ENCODE measurements at regions not wholly inside any gene's neighbourhood (a gene's known extent, or its start where the extent isn't known, plus 50 kb on each side); places are given as distances from the start of the nearest gene placed in this dataset.

DNA sequence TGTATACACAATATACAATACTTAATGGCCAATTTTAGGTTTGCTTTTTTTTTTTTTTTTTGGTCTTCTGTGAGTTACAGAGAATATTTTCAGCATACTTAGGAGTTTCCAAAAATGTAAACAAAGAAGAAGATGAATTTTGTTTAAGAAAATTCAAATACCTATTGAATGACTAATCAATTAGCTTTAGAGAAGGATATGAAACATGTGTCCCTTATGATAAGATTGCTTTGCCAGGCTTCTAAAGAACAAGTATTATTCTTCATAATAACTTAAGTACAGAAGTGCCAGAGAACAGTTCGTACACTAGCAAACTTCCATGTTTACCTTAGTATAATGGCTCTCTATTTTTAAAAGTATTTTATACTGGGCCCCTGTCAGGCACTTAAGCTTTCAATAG lies 1191.0 kb upstream of the NCAM2 start:
- no peak for DNase-seq
- H3K36me3 ChIP-seq = no peaks in the 10 kb centered on the region
- no peaks in the 10 kb centered on the region for H3K4me1 ChIP-seq
- ATAC-seq (ENCODE audit: low FRiP score in 2 of 2) = no peak
- no peaks in the 10 kb centered on the region for H3K9me3 ChIP-seq
- no peak overlapping the region for H3K4me3 ChIP-seq
- no peaks in the 10 kb centered on the region for H3K27me3 ChIP-seq
- H3K27ac ChIP-seq = no peak overlapping the region
- 24 to 29% methylated on average over 1 of the region's 1 CpG for WGBS, 2 donors
- TF ChIP-seq POLR2AphosphoS5 (IDR thresholded peaks at IDR 0.05) (no peak), EP300 (IDR thresholded peaks at IDR 0.05) (no peak), POLR2A (IDR thresholded peaks at IDR 0.05) (no peak)
- TF ChIP-seq, protein P1, sequence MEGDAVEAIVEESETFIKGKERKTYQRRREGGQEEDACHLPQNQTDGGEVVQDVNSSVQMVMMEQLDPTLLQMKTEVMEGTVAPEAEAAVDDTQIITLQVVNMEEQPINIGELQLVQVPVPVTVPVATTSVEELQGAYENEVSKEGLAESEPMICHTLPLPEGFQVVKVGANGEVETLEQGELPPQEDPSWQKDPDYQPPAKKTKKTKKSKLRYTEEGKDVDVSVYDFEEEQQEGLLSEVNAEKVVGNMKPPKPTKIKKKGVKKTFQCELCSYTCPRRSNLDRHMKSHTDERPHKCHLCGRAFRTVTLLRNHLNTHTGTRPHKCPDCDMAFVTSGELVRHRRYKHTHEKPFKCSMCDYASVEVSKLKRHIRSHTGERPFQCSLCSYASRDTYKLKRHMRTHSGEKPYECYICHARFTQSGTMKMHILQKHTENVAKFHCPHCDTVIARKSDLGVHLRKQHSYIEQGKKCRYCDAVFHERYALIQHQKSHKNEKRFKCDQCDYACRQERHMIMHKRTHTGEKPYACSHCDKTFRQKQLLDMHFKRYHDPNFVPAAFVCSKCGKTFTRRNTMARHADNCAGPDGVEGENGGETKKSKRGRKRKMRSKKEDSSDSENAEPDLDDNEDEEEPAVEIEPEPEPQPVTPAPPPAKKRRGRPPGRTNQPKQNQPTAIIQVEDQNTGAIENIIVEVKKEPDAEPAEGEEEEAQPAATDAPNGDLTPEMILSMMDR (IDR thresholded peaks at IDR 0.05) = no peak

GRCh38 chr21:19810779-19811178 lies 1187.4 kb upstream of the NCAM2 start:
- no peak overlapping the region for H3K4me3 ChIP-seq
- H3K27me3 ChIP-seq = no peaks in the 10 kb centered on the region
- WGBS, 2 donors = 44 to 48% methylated on average over 5 of the region's 5 CpGs
- DNase-seq (no peak), ATAC-seq (ENCODE audit: low FRiP score in 2 of 2) (no peak)
- no peaks in the 10 kb centered on the region for H3K9me3 ChIP-seq
- no peaks in the 10 kb centered on the region for H3K36me3 ChIP-seq
- TF ChIP-seq POLR2A (IDR thresholded peaks at IDR 0.05) (no peak), EP300 (IDR thresholded peaks at IDR 0.05) (no peak), POLR2AphosphoS5 (IDR thresholded peaks at IDR 0.05) (no peak)
- TF ChIP-seq, protein P1 (IDR thresholded peaks at IDR 0.05) = no peak
- H3K27ac ChIP-seq = no peak overlapping the region
- H3K4me1 ChIP-seq = no peaks in the 10 kb centered on the region

DNA sequence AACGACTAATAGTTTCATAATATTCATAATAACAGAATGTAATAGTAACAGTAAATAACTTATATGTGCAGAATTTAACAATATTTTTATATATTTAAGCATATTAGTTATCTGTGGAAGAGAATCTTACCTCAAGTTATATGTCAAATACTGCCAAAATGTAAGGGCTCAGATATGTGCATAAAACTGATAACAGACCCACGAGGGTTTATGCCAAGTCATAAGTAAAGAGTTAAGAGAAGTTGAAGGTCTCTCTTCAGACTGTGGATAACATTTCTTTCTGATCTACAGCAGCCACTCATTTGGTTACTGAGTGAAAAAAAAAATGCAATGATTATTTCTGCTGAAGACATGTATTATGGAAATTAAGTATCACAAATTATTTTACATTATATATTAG lies 1167.8 kb upstream of the NCAM2 start:
- Histone ChIP-seq H3K36me3 (no peaks in the 10 kb centered on the region), H3K4me3 (no peak overlapping the region), H3K4me1 (no peaks in the 10 kb centered on the region), H3K27me3 (no peaks in the 10 kb centered on the region), H3K27ac (no peak overlapping the region), H3K9me3 (no peaks in the 10 kb centered on the region)
- ATAC-seq (ENCODE audit: low FRiP score in 2 of 2) (no peak), DNase-seq (no peak)
- WGBS, 2 donors = 48 to 57% methylated on average over 2 of the region's 2 CpGs
- no peak for TF ChIP-seq EP300 (IDR thresholded peaks at IDR 0.05)

GRCh38 chr21:19832551-19832950 lies 1165.7 kb upstream of the NCAM2 start:
- Histone ChIP-seq H3K4me1 (no peaks in the 10 kb centered on the region), H3K4me3 (no peak overlapping the region), H3K9me3 (no peaks in the 10 kb centered on the region), H3K27ac (no peak overlapping the region), H3K27me3 (no peaks in the 10 kb centered on the region), H3K36me3 (no peaks in the 10 kb centered on the region)
- WGBS, 2 donors = 81 to 92% methylated on average over 2 of the region's 2 CpGs
- no peak for DNase-seq
- ATAC-seq (ENCODE audit: low FRiP score in 2 of 2) = no peak
- no peak for TF ChIP-seq EP300 (IDR thresholded peaks at IDR 0.05)

GRCh38 chr21:19833082-19833481 lies 1165.1 kb upstream of the NCAM2 start:
- WGBS, 2 donors = 6 to 14% methylated on average over 1 of the region's 1 CpG
- DNase-seq (no peak), ATAC-seq (ENCODE audit: low FRiP score in 2 of 2) (no peak)
- Histone ChIP-seq H3K27ac (no peak overlapping the region), H3K36me3 (no peaks in the 10 kb centered on the region), H3K4me3 (no peak overlapping the region), H3K4me1 (no peaks in the 10 kb centered on the region), H3K27me3 (no peaks in the 10 kb centered on the region), H3K9me3 (no peaks in the 10 kb centered on the region)
- TF ChIP-seq, protein P1 (IDR thresholded peaks at IDR 0.05) = no peak
- TF ChIP-seq POLR2AphosphoS5 (IDR thresholded peaks at IDR 0.05) (no peak), EP300 (IDR thresholded peaks at IDR 0.05) (no peak), POLR2A (IDR thresholded peaks at IDR 0.05) (no peak)

- H3K27me3 ChIP-seq = no peaks in the 10 kb centered on the region
- TF ChIP-seq POLR2A (IDR thresholded peaks at IDR 0.05) (no peak), EP300 (IDR thresholded peaks at IDR 0.05) (no peak), POLR2AphosphoS5 (IDR thresholded peaks at IDR 0.05) (no peak)
- TF ChIP-seq, protein P1 (IDR thresholded peaks at IDR 0.05) = no peak
- no peak overlapping the region for H3K4me3 ChIP-seq
- H3K36me3 ChIP-seq = no peaks in the 10 kb centered on the region
- ATAC-seq (ENCODE audit: low FRiP score in 2 of 2) (no peak), DNase-seq (no peak)
- no peaks in the 10 kb centered on the region for H3K4me1 ChIP-seq
- H3K9me3 ChIP-seq = no peaks in the 10 kb centered on the region
- WGBS, 2 donors = 86 to 89% methylated on average over 2 of the region's 2 CpGs
- no peak overlapping the region for H3K27ac ChIP-seq
Measured at GRCh38 chr21:19842601-19843000, 1155.6 kb upstream of the NCAM2 start.
